CD14-positive monocyte (primary cell): ENCODE measurements at regions not wholly inside any gene's neighbourhood (a gene's known extent, or its start where the extent isn't known, plus 50 kb on each side); places are given as distances from the start of the nearest gene placed in this dataset.
A peak's percentile ranks its signal among the peaks of the same experiment; 100 is the strongest.

Source experiments
- DNase-seq, 3 donors: peaks; one replicate each; pipeline ENCODE4 v3.0.0-alpha.2; 2011 to 2022
- H2AFZ ChIP-seq: 2 replicates; pipeline ENCODE4 v1.6.0; 2012; ENCODE audit warnings: mild to moderate bottlenecking, low read depth, low read length, inconsistent platforms; ENCODE audit not compliant: insufficient read depth, poor library complexity, severe bottlenecking
- H3K27ac ChIP-seq, 2 donors: 1 replicate in 1 of 2; 2 replicates in 1 of 2; pipeline ENCODE4 v1.5.1; 2012 to 2013; ENCODE audit warnings: low read length in 2 of 2, control low read depth in 1 of 2, inconsistent platforms in 1 of 2, low read depth in 1 of 2, mild to moderate bottlenecking in 1 of 2
- H3K27me3 ChIP-seq, 2 donors: one replicate each; pipeline versions ENCODE4 v1.6.0 to v1.6.1; 2011 to 2013; ENCODE audit warnings: low read length in 2 of 2; ENCODE audit not compliant: control insufficient read depth in 2 of 2, insufficient read depth in 2 of 2
- H3K36me3 ChIP-seq, 2 donors: replicated peaks in 1 of 2; 1 replicate in 1 of 2; 2 replicates in 1 of 2; pipeline versions ENCODE4 v1.5.1 to v1.6.1; 2012 to 2013; ENCODE audit warnings: low read length in 2 of 2, control low read depth in 1 of 2, inconsistent platforms in 1 of 2, mild to moderate bottlenecking in 1 of 2; ENCODE audit not compliant: insufficient read depth in 2 of 2, control insufficient read depth in 1 of 2
- H3K4me1 ChIP-seq, 2 donors: 1 replicate in 1 of 2; 2 replicates in 1 of 2; pipeline versions ENCODE4 v1.5.1 to v1.6.1; 2012 to 2013; ENCODE audit warnings: low read length in 2 of 2, control low read depth in 1 of 2, inconsistent platforms in 1 of 2, mild to moderate bottlenecking in 1 of 2, moderate library complexity in 1 of 2; ENCODE audit not compliant: insufficient read depth in 2 of 2, control insufficient read depth in 1 of 2
- H3K4me2 ChIP-seq: replicated peaks from 2 replicates; pipeline ENCODE3; 2012; ENCODE audit warnings: low read length, moderate library complexity, mild to moderate bottlenecking; ENCODE audit not compliant: poor library complexity, severe bottlenecking; ENCODE audit errors: extremely low read depth
- H3K4me3 ChIP-seq, 3 experiments: fragments of 200-600 bp in 1 of 3; sonication (generic) in 1 of 3; replicated peaks in 1 of 3; 1 replicate in 2 of 3; 2 replicates in 1 of 3; pipeline ENCODE4 v1.5.1; 2011 to 2013; ENCODE audit warnings: low read length in 3 of 3, mild to moderate bottlenecking in 3 of 3, control low read depth in 2 of 3, low read depth in 2 of 3, inconsistent platforms in 1 of 3, moderate library complexity in 1 of 3
- H3K79me2 ChIP-seq: 2 replicates; pipeline ENCODE4 v1.6.0; 2012; ENCODE audit warnings: mild to moderate bottlenecking, control low read depth, inconsistent platforms, low read length, moderate library complexity; ENCODE audit not compliant: insufficient read depth
- H3K9ac ChIP-seq: 2 replicates; pipeline ENCODE4 v1.6.0; 2017; ENCODE audit warnings: low read length, mild to moderate bottlenecking; ENCODE audit not compliant: insufficient read depth, poor library complexity, severe bottlenecking
- H3K9me3 ChIP-seq, 2 donors: replicated peaks in 1 of 2; 1 replicate in 1 of 2; 2 replicates in 1 of 2; pipeline versions ENCODE4 v1.5.1 to v1.6.1; 2012 to 2013; ENCODE audit warnings: low read length in 2 of 2, control low read depth in 1 of 2; ENCODE audit not compliant: control insufficient read depth in 1 of 2, insufficient read depth in 1 of 2
- H4K20me1 ChIP-seq: 2 replicates; pipeline ENCODE4 v1.6.0; 2012; ENCODE audit warnings: mild to moderate bottlenecking, low read length, control low read depth, moderate library complexity; ENCODE audit not compliant: insufficient read depth
- H3K27ac Mint-ChIP-seq, 7 donors: one replicate each; pipeline ENCODE4 v1.8.0; 2020; ENCODE audit warnings: mild to moderate bottlenecking in 7 of 7, mixed read lengths in 7 of 7, moderate library complexity in 6 of 7, inconsistent platforms in 2 of 7
- H3K27me3 Mint-ChIP-seq, 3 donors: one replicate each; pipeline ENCODE4 v1.8.0; 2021 to 2022; ENCODE audit warnings: low read depth in 3 of 3, mild to moderate bottlenecking in 3 of 3, mixed read lengths in 3 of 3, moderate library complexity in 3 of 3, inconsistent platforms in 1 of 3
- H3K36me3 Mint-ChIP-seq, 2 donors: one replicate each; pipeline ENCODE4 v1.8.0; 2020; ENCODE audit warnings: mixed read lengths in 2 of 2, inconsistent platforms in 1 of 2, mild to moderate bottlenecking in 1 of 2
- H3K4me1 Mint-ChIP-seq: one replicate; pipeline ENCODE4 v1.8.0; 2020; ENCODE audit warnings: mild to moderate bottlenecking, mixed read lengths
- H3K4me3 Mint-ChIP-seq, 2 donors: one replicate each; pipeline ENCODE4 v1.8.0; 2020; ENCODE audit warnings: mild to moderate bottlenecking in 2 of 2, mixed read lengths in 2 of 2, moderate library complexity in 1 of 2
- H3K9me3 Mint-ChIP-seq, 7 donors: one replicate each; pipeline ENCODE4 v1.8.0; 2020 to 2022; ENCODE audit warnings: mixed read lengths in 7 of 7, mild to moderate bottlenecking in 6 of 7, moderate library complexity in 6 of 7, inconsistent platforms in 2 of 7
- WGBS: methylation state at CpG from one replicate; pipeline ENCODE4 v1.1.5; 2013; ENCODE audit warnings: missing lambda C conversion rate; ENCODE audit not compliant: insufficient coverage; 5-methylcytosine and 5-hydroxymethylcytosine counted together
- intact Hi-C, 2 donors: fragments of 100-400 bp; cut with micrococcal nuclease; formaldehyde crosslinking; loops; one replicate each; pipeline versions ENCODE4 v1.15.0 to v1.15.1; 2023
- TF ChIP-seq, protein P1 (sequence below): fragments of 200-600 bp; IDR thresholded peaks from one replicate; pipeline ENCODE4 v1.8.0; 2022; ENCODE audit warnings: antibody characterized with exemption, mild to moderate bottlenecking

DNA sequence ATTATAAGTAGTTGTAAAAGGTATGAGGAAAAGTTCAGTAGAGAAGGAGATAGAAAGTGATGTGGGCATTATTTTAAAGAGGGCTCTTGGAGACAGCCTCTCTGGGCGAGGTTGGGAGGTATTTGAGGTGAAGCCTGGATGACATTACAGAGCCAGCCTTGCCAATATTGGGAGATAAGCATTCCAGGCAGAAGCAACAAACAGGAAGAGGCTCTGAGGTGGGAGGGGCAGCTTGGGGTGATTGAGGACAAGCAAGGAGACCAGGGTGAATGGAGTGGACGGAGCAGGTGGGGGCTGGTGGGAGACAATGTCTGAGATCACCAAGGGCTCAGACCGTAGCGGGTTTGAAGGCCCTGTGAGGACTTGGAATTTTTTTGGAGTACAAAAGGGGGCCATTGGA is 87.3 kb downstream of the DYRK2 start:
- TF ChIP-seq, protein P1, sequence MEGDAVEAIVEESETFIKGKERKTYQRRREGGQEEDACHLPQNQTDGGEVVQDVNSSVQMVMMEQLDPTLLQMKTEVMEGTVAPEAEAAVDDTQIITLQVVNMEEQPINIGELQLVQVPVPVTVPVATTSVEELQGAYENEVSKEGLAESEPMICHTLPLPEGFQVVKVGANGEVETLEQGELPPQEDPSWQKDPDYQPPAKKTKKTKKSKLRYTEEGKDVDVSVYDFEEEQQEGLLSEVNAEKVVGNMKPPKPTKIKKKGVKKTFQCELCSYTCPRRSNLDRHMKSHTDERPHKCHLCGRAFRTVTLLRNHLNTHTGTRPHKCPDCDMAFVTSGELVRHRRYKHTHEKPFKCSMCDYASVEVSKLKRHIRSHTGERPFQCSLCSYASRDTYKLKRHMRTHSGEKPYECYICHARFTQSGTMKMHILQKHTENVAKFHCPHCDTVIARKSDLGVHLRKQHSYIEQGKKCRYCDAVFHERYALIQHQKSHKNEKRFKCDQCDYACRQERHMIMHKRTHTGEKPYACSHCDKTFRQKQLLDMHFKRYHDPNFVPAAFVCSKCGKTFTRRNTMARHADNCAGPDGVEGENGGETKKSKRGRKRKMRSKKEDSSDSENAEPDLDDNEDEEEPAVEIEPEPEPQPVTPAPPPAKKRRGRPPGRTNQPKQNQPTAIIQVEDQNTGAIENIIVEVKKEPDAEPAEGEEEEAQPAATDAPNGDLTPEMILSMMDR = no peak
- Histone ChIP-seq H3K4me3 (no peak overlapping the region), H3K79me2 (no peaks in the 10 kb centered on the region), H3K9ac (no peak overlapping the region), H3K9me3 (no peaks in the 10 kb centered on the region), H3K27ac (no peak overlapping the region), H3K4me2 (no peak overlapping the region), H4K20me1 (no peaks in the 10 kb centered on the region), H3K27me3 (no peaks in the 10 kb centered on the region), H3K36me3 (no peaks in the 10 kb centered on the region), H2AFZ (no peak overlapping the region), H3K4me1 (no peaks in the 10 kb centered on the region)
- intact Hi-C loops = no loop called here
- Mint-ChIP-seq H3K4me3 (no peak overlapping the region), H3K27me3 (peaks cover 2 to 14% (median 6%) of the 10 kb centered on the region in 3 donors), H3K36me3 (no peaks in the 10 kb centered on the region), H3K4me1 (no peaks in the 10 kb centered on the region), H3K27ac (no peak overlapping the region), H3K9me3 (peaks cover 0 to 2% (median 0%) of the 10 kb centered on the region in 7 donors)
- 79% methylated on average over 3 of the region's 4 CpGs for WGBS
- no peak for DNase-seq

DNA sequence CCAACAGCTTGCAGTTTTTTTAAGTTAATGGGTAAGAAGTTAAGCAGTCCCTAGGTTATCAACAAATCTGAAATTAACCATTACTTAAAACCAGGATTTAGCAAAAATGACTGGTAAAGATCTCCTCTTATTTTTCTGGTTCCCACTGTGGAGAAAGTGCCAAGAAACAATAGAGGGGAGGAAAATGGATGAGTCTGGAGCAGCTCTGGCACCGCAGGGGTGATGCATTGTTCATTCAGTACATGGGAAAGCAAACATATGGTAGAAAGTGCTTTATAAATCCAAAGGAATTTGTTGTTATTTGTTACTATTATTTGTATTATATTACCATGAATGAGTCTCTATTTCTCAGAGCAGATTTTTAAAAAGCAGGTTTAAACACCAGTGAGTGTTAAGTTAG is 92.2 kb downstream of the DYRK2 start:
- no peak overlapping the region for H3K27ac ChIP-seq
- Mint-ChIP-seq H3K4me1 (no peaks in the 10 kb centered on the region), H3K9me3 (peaks cover 0 to 3% (median 0%) of the 10 kb centered on the region in 7 donors), H3K27me3 (peaks cover 0 to 5% (median 4%) of the 10 kb centered on the region in 3 donors), H3K4me3 (no peak overlapping the region), H3K27ac (peak overlapping the region in 1 of 7 donors; percentile 62), H3K36me3 (no peaks in the 10 kb centered on the region)
- H3K9ac ChIP-seq = no peak overlapping the region
- H2AFZ ChIP-seq = no peak overlapping the region
- no peaks in the 10 kb centered on the region for H3K9me3 ChIP-seq
- TF ChIP-seq, protein P1 = no peak
- no peak for DNase-seq
- no peaks in the 10 kb centered on the region for H3K79me2 ChIP-seq
- H3K4me3 ChIP-seq = no peak overlapping the region
- H4K20me1 ChIP-seq = no peaks in the 10 kb centered on the region
- H3K4me2 ChIP-seq = no peak overlapping the region
- no peaks in the 10 kb centered on the region for H3K4me1 ChIP-seq
- H3K36me3 ChIP-seq = no peaks in the 10 kb centered on the region
- intact Hi-C loops = no loop called here
- WGBS = 80% methylated on average over 1 of the region's 1 CpG
- H3K27me3 ChIP-seq = no peaks in the 10 kb centered on the region
